GM12878 (cell line): ENCODE measurements at regions not wholly inside any gene's neighbourhood (a gene's known extent, or its start where the extent isn't known, plus 50 kb on each side); places are given as distances from the start of the nearest gene placed in this dataset.

Source experiments
- BMI1 ChIP-seq: fragments of 450-650 bp; IDR thresholded peaks from 2 replicates; pipeline ENCODE4 v1.6.1; 2016; ENCODE audit warnings: mild to moderate bottlenecking, moderate library complexity, borderline replicate concordance
- CREB1 ChIP-seq: IDR thresholded peaks from 2 replicates; pipeline ENCODE4 v1.6.1; 2012; ENCODE audit warnings: low read depth, mild to moderate bottlenecking, inconsistent platforms
- FOXK2 ChIP-seq: fragments of 450-650 bp; IDR thresholded peaks from 2 replicates; pipeline ENCODE4 v1.6.1; 2017; ENCODE audit warnings: mild to moderate bottlenecking, moderate library complexity
- FOXM1 ChIP-seq: IDR thresholded peaks from 2 replicates; pipeline ENCODE4 v1.6.1; 2012; ENCODE audit warnings: low read depth, mild to moderate bottlenecking, inconsistent platforms, low read length, moderate library complexity
- HDGF ChIP-seq: fragments of 450-650 bp; IDR thresholded peaks from 2 replicates; pipeline ENCODE4 v1.6.1; 2016; ENCODE audit warnings: antibody characterized with exemption
- LARP7 ChIP-seq: fragments of 450-650 bp; IDR thresholded peaks from 2 replicates; pipeline ENCODE4 v1.6.1; 2017; ENCODE audit warnings: mild to moderate bottlenecking
- MXI1 ChIP-seq: fragments of 150-350 bp; IDR thresholded peaks from 2 replicates; pipeline ENCODE4 v1.6.1; 2011; ENCODE audit warnings: low read depth, mild to moderate bottlenecking, inconsistent platforms, low read length, improper control_type of control experiment
- MYC ChIP-seq: IDR thresholded peaks from 2 replicates; pipeline ENCODE4 v1.6.1; 2011; ENCODE audit warnings: mild to moderate bottlenecking, low read length, moderate library complexity, inconsistent platforms; ENCODE audit not compliant: insufficient read depth, insufficient replicate concordance, insufficient read length, severe bottlenecking
- NBN ChIP-seq: fragments of 450-650 bp; IDR thresholded peaks from 2 replicates; pipeline ENCODE4 v1.6.1; 2016
- NR2C1 ChIP-seq: fragments of 450-650 bp; IDR thresholded peaks from 2 replicates; pipeline ENCODE4 v1.6.1; 2017; ENCODE audit warnings: antibody characterized with exemption, mild to moderate bottlenecking, moderate library complexity
- RB1 ChIP-seq: fragments of 450-650 bp; formaldehyde crosslinking; IDR thresholded peaks from 2 replicates; pipeline ENCODE4 v1.6.1; 2017; ENCODE audit warnings: mild to moderate bottlenecking, borderline replicate concordance
- SP1 ChIP-seq: IDR thresholded peaks from one replicate; pipeline ENCODE4 v1.6.1; 2011; ENCODE audit warnings: low read depth, low read length
- SUPT20H ChIP-seq: IDR thresholded peaks from 2 replicates; pipeline ENCODE4 v1.6.1; 2011; ENCODE audit warnings: low read depth, mild to moderate bottlenecking, low read length, moderate library complexity, borderline replicate concordance; ENCODE audit not compliant: control insufficient read depth
- TCF3 ChIP-seq: IDR thresholded peaks from 2 replicates; pipeline ENCODE4 v1.6.1; 2012; ENCODE audit warnings: low read depth, mild to moderate bottlenecking, low read length, borderline replicate concordance; ENCODE audit not compliant: insufficient read depth
- ZNF207 ChIP-seq: fragments of 450-650 bp; IDR thresholded peaks from 2 replicates; pipeline ENCODE4 v1.6.1; 2014; ENCODE audit warnings: antibody characterized with exemption, mild to moderate bottlenecking, borderline replicate concordance
- TF ChIP-seq, protein P1 (sequence below): fragments of 450-650 bp; IDR thresholded peaks from 2 replicates; pipeline ENCODE4 v1.6.1; 2016; ENCODE audit warnings: mild to moderate bottlenecking
- TF ChIP-seq, protein P2 (sequence below): fragments of 450-650 bp; IDR thresholded peaks from 2 replicates; pipeline ENCODE4 v1.6.1; 2017; ENCODE audit warnings: antibody characterized with exemption, mild to moderate bottlenecking, moderate library complexity
- TF ChIP-seq, protein P3 (sequence below): fragments of 450-650 bp; conservative IDR thresholded peaks from 2 replicates; pipeline ENCODE4 v1.6.1; 2017; ENCODE audit warnings: mild to moderate bottlenecking, moderate library complexity
- TF ChIP-seq, protein P4 (sequence below): fragments of 450-650 bp; IDR thresholded peaks from 2 replicates; pipeline ENCODE4 v1.6.1; 2016; ENCODE audit warnings: mild to moderate bottlenecking, moderate library complexity, borderline replicate concordance
- TF ChIP-seq, protein P5 (sequence below): IDR thresholded peaks from 2 replicates; pipeline ENCODE4 v1.6.1; 2011; ENCODE audit warnings: borderline replicate concordance, low read depth, mild to moderate bottlenecking, moderate library complexity, mixed read lengths, low read length; ENCODE audit not compliant: insufficient read depth; ENCODE audit errors: extremely low read length

DNA sequence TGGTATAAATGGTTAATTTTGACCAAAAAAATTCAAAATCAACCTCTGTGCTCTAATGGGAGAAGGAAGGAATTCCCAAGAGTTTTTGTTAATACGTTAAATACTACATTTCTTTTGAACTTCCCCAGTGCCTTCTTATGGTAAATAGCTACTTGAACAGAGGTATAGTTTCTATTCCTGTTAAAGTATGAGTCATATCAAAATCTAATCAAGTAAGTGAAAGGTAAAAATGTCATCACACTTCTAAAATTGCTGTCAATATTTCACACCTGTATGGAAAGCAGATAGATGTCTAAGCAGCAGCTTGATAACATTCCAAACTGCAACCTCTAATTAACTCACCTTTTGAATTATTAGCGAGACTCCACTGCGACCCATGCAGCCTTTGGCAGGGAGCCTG lies 214.1 kb upstream of the MEF2C start (continued):
- peak; percentile 82; the same call in 1 of the 2 replicates for TF ChIP-seq FOXM1
- TF ChIP-seq CREB1 = 0 out of 2 replicates have a peak, but pooled peaks have one; percentile 48
- TF ChIP-seq TCF3 = no peak
- TF ChIP-seq FOXK2 = no peak
- TF ChIP-seq, protein P1, sequence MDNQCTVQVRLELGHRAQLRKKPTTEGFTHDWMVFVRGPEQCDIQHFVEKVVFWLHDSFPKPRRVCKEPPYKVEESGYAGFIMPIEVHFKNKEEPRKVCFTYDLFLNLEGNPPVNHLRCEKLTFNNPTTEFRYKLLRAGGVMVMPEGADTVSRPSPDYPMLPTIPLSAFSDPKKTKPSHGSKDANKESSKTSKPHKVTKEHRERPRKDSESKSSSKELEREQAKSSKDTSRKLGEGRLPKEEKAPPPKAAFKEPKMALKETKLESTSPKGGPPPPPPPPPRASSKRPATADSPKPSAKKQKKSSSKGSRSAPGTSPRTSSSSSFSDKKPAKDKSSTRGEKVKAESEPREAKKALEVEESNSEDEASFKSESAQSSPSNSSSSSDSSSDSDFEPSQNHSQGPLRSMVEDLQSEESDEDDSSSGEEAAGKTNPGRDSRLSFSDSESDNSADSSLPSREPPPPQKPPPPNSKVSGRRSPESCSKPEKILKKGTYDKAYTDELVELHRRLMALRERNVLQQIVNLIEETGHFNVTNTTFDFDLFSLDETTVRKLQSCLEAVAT = peak; percentile 41; the same call in 1 of the 2 replicates
- TF ChIP-seq ZNF207 = no peak
- TF ChIP-seq BMI1 = peak; percentile 85
- TF ChIP-seq, protein P2, sequence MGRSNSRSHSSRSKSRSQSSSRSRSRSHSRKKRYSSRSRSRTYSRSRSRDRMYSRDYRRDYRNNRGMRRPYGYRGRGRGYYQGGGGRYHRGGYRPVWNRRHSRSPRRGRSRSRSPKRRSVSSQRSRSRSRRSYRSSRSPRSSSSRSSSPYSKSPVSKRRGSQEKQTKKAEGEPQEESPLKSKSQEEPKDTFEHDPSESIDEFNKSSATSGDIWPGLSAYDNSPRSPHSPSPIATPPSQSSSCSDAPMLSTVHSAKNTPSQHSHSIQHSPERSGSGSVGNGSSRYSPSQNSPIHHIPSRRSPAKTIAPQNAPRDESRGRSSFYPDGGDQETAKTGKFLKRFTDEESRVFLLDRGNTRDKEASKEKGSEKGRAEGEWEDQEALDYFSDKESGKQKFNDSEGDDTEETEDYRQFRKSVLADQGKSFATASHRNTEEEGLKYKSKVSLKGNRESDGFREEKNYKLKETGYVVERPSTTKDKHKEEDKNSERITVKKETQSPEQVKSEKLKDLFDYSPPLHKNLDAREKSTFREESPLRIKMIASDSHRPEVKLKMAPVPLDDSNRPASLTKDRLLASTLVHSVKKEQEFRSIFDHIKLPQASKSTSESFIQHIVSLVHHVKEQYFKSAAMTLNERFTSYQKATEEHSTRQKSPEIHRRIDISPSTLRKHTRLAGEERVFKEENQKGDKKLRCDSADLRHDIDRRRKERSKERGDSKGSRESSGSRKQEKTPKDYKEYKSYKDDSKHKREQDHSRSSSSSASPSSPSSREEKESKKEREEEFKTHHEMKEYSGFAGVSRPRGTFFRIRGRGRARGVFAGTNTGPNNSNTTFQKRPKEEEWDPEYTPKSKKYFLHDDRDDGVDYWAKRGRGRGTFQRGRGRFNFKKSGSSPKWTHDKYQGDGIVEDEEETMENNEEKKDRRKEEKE = no peak
- TF ChIP-seq, protein P3, sequence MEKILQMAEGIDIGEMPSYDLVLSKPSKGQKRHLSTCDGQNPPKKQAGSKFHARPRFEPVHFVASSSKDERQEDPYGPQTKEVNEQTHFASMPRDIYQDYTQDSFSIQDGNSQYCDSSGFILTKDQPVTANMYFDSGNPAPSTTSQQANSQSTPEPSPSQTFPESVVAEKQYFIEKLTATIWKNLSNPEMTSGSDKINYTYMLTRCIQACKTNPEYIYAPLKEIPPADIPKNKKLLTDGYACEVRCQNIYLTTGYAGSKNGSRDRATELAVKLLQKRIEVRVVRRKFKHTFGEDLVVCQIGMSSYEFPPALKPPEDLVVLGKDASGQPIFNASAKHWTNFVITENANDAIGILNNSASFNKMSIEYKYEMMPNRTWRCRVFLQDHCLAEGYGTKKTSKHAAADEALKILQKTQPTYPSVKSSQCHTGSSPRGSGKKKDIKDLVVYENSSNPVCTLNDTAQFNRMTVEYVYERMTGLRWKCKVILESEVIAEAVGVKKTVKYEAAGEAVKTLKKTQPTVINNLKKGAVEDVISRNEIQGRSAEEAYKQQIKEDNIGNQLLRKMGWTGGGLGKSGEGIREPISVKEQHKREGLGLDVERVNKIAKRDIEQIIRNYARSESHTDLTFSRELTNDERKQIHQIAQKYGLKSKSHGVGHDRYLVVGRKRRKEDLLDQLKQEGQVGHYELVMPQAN = no peak; the same call in 1 of the 2 replicates
- TF ChIP-seq, protein P4, sequence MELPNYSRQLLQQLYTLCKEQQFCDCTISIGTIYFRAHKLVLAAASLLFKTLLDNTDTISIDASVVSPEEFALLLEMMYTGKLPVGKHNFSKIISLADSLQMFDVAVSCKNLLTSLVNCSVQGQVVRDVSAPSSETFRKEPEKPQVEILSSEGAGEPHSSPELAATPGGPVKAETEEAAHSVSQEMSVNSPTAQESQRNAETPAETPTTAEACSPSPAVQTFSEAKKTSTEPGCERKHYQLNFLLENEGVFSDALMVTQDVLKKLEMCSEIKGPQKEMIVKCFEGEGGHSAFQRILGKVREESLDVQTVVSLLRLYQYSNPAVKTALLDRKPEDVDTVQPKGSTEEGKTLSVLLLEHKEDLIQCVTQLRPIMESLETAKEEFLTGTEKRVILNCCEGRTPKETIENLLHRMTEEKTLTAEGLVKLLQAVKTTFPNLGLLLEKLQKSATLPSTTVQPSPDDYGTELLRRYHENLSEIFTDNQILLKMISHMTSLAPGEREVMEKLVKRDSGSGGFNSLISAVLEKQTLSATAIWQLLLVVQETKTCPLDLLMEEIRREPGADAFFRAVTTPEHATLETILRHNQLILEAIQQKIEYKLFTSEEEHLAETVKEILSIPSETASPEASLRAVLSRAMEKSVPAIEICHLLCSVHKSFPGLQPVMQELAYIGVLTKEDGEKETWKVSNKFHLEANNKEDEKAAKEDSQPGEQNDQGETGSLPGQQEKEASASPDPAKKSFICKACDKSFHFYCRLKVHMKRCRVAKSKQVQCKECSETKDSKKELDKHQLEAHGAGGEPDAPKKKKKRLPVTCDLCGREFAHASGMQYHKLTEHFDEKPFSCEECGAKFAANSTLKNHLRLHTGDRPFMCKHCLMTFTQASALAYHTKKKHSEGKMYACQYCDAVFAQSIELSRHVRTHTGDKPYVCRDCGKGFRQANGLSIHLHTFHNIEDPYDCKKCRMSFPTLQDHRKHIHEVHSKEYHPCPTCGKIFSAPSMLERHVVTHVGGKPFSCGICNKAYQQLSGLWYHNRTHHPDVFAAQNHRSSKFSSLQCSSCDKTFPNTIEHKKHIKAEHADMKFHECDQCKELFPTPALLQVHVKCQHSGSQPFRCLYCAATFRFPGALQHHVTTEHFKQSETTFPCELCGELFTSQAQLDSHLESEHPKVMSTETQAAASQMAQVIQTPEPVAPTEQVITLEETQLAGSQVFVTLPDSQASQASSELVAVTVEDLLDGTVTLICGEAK = no peak
- TF ChIP-seq SP1 = no peak
- no peak for TF ChIP-seq LARP7
- 0 out of 2 replicates have a peak, but pooled peaks have one; percentile 34 for TF ChIP-seq NBN
- TF ChIP-seq MYC = no peak
- TF ChIP-seq RB1 = no peak; the same call in 1 of the 2 replicates
- no peak; the same call in 1 of the 2 replicates for TF ChIP-seq NR2C1
- no peak for TF ChIP-seq MXI1
- TF ChIP-seq, protein P5, sequence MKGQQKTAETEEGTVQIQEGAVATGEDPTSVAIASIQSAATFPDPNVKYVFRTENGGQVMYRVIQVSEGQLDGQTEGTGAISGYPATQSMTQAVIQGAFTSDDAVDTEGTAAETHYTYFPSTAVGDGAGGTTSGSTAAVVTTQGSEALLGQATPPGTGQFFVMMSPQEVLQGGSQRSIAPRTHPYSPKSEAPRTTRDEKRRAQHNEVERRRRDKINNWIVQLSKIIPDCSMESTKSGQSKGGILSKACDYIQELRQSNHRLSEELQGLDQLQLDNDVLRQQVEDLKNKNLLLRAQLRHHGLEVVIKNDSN = no peak
- no peak for TF ChIP-seq HDGF
- no peak for TF ChIP-seq SUPT20H
